K562 (cell line): ENCODE measurements at regions not wholly inside any gene's neighbourhood (a gene's known extent, or its start where the extent isn't known, plus 50 kb on each side); places are given as distances from the start of the nearest gene placed in this dataset.

Source experiments
- ATAC-seq: fragments of 200-7000 bp; cut with Tn5 transposase; 3 replicates; pipeline ENCODE4 v1.9.1; 2020; ENCODE audit warnings: moderate library complexity
- BruUV-seq: library from RNA; stranded (reverse); fragments of 400-500 nt; replicated peaks from 2 replicates; lab custom pipeline; 2021; lab: Mats Ljungman, UMichigan
- CTCF ChIA-PET: fragments of 300-600 bp; formaldehyde crosslinking; extraction: SDS; loops from one replicate; lab custom pipeline; 2021; ENCODE audit warnings: low intra/inter-chr PET ratio; lab: Yijun Ruan, JAX
- POLR2A ChIA-PET: fragments of 300-600, 350-650 bp; sonication (Branson Sonifier 250); formaldehyde crosslinking; extraction: SDS; loops from one replicate; lab custom pipeline; 2021; ENCODE audit warnings: antibody characterized with exemption, inconsistent platforms; lab: Yijun Ruan, JAX
- DNase-seq, 4 experiments: peaks; one replicate each; pipeline versions ENCODE4 v3.0.0 to v3.0.0-alpha.2; 2011 to 2018; ENCODE audit warnings: low spot score in 3 of 4, mixed read lengths in 3 of 4; ENCODE audit errors: extremely low read depth in 1 of 4
- FAIRE-seq: peaks from 2 replicates; lab custom pipeline; 2011; peaks lifted over from hg19 to GRCh38; lab: Jason Lieb, UNC
- H2AFZ ChIP-seq: 2 replicates; pipeline ENCODE4 v1.6.0; 2011; ENCODE audit warnings: low read depth, low read length, control low read depth, inconsistent platforms
- H3K27ac ChIP-seq: fragments of 200-600 bp; 3 replicates; pipeline ENCODE4 v1.8.0; 2011; ENCODE audit warnings: low read depth, mild to moderate bottlenecking, control low read depth, inconsistent platforms, low read length, moderate library complexity, mixed read lengths; ENCODE audit errors: extremely low read depth
- H3K27me3 ChIP-seq, 2 experiments: fragments of 300-600 bp in 1 of 2; 2 replicates in 1 of 2; 3 replicates in 1 of 2; pipeline versions ENCODE4 v1.6.0 to v1.8.0; 2011; ENCODE audit warnings: inconsistent platforms in 2 of 2, low read length in 2 of 2, mild to moderate bottlenecking in 1 of 2, mixed read lengths in 1 of 2, moderate library complexity in 1 of 2; ENCODE audit not compliant: control insufficient read depth in 2 of 2, insufficient read depth in 2 of 2
- H3K36me3 ChIP-seq: fragments of 300-600 bp; 3 replicates; pipeline ENCODE4 v1.8.0; 2011; ENCODE audit warnings: mild to moderate bottlenecking, low read length, inconsistent platforms; ENCODE audit not compliant: control insufficient read depth, insufficient read depth
- H3K4me1 ChIP-seq, 2 experiments: fragments of 200-600 bp in 1 of 2; replicated peaks in 1 of 2; 2 replicates in 1 of 2; 3 replicates in 1 of 2; pipeline versions ENCODE4 v1.5.1 to v1.8.0; 2011; ENCODE audit warnings: inconsistent platforms in 2 of 2, low read length in 2 of 2, mild to moderate bottlenecking in 1 of 2, mixed read lengths in 1 of 2, moderate library complexity in 1 of 2; ENCODE audit not compliant: control insufficient read depth in 2 of 2, insufficient read depth in 2 of 2
- H3K4me2 ChIP-seq: 2 replicates; pipeline ENCODE4 v1.6.1; 2011; ENCODE audit warnings: low read length, control low read depth, inconsistent platforms, mixed read lengths; ENCODE audit not compliant: insufficient read depth
- H3K4me3 ChIP-seq: fragments of 200-600 bp; sonication (generic), shearing (Covaris generic); 2 replicates; pipeline ENCODE4 v1.5.1; 2016; ENCODE audit warnings: control low read depth, inconsistent platforms
- H3K79me2 ChIP-seq: fragments of 200-600 bp; 3 replicates; pipeline ENCODE4 v1.8.0; 2011; ENCODE audit warnings: low read length, inconsistent platforms; ENCODE audit not compliant: control insufficient read depth, insufficient read depth
- H3K9ac ChIP-seq, 2 experiments: 2 replicates each; pipeline versions ENCODE4 v1.6.0 to v1.6.1; 2011; ENCODE audit warnings: low read depth in 2 of 2, low read length in 2 of 2, control low read depth in 1 of 2, inconsistent platforms in 1 of 2, mild to moderate bottlenecking in 1 of 2, mixed read lengths in 1 of 2; ENCODE audit not compliant: insufficient read depth in 1 of 2
- H3K9me1 ChIP-seq: one replicate; pipeline ENCODE4 v1.6.0; 2011; ENCODE audit warnings: inconsistent platforms, mild to moderate bottlenecking, low read length, moderate library complexity; ENCODE audit not compliant: control insufficient read depth, insufficient read depth
- H3K9me3 ChIP-seq: replicated peaks from 2 replicates; pipeline ENCODE4 v1.5.1; 2011; ENCODE audit warnings: low read depth, low read length, inconsistent platforms; ENCODE audit not compliant: control insufficient read depth, insufficient read depth
- H4K20me1 ChIP-seq: replicated peaks from 2 replicates; pipeline ENCODE4 v1.6.1; 2011; ENCODE audit warnings: low read length, inconsistent platforms, mixed read lengths; ENCODE audit not compliant: control insufficient read depth, insufficient read depth
- ATF4 ChIP-seq: fragments of 450-650 bp; formaldehyde crosslinking; IDR thresholded peaks from 2 replicates; pipeline ENCODE4 v1.4.0; 2022; ENCODE audit warnings: mild to moderate bottlenecking, moderate library complexity
- DDX20 ChIP-seq: fragments of 450-650 bp; IDR thresholded peaks from 2 replicates; pipeline ENCODE4 v1.6.1; 2016; ENCODE audit warnings: missing genetic modification characterization, low read depth, mild to moderate bottlenecking, missing compliant biosample characterization, moderate library complexity
- FOXJ3 ChIP-seq: sonication (generic); formaldehyde crosslinking; IDR thresholded peaks from 2 replicates; pipeline ENCODE4 v1.4.0; 2020; ENCODE audit warnings: mild to moderate bottlenecking, missing genetic modification reagents
- GTF2A2 ChIP-seq: IDR thresholded peaks from 2 replicates; pipeline ENCODE4 v1.6.1; 2016; ENCODE audit warnings: mild to moderate bottlenecking, missing genetic modification characterization, missing compliant biosample characterization
- HNRNPH1 ChIP-seq: fragments of 200-400 bp; formaldehyde crosslinking; optimal IDR thresholded peaks from 2 replicates; pipeline ENCODE3; 2017; ENCODE audit warnings: low read depth, mild to moderate bottlenecking, low read length, moderate library complexity
- MXD1 ChIP-seq: fragments of 250-450 bp; sonication (Bioruptor Pico); IDR thresholded peaks from 2 replicates; pipeline ENCODE4 v1.8.0; 2021; ENCODE audit warnings: borderline replicate concordance, mild to moderate bottlenecking, moderate library complexity; ENCODE audit not compliant: poor library complexity, severe bottlenecking
- NCOR1 ChIP-seq: fragments of 450-650 bp; IDR thresholded peaks from 2 replicates; pipeline ENCODE4 v1.6.1; 2016; ENCODE audit warnings: mild to moderate bottlenecking, moderate library complexity
- POLR2G ChIP-seq: fragments of 200-400 bp; formaldehyde crosslinking; IDR thresholded peaks from 2 replicates; pipeline ENCODE4 v1.6.1; 2017; ENCODE audit warnings: low read depth, mild to moderate bottlenecking, antibody characterized with exemption, low read length, moderate library complexity
- POLR3G ChIP-seq: IDR thresholded peaks from 2 replicates; pipeline ENCODE4 v1.6.1; 2011; ENCODE audit not compliant: insufficient read length, insufficient replicate concordance; ENCODE audit errors: extremely low read depth
- RFX5 ChIP-seq: IDR thresholded peaks from 2 replicates; pipeline ENCODE4 v1.6.1; 2011; ENCODE audit warnings: low read depth, mild to moderate bottlenecking, improper control_type of control experiment, low read length
- SRSF3 ChIP-seq: fragments of 200-400 bp; formaldehyde crosslinking; IDR thresholded peaks from 2 replicates; pipeline ENCODE4 v1.6.1; 2016; ENCODE audit warnings: mild to moderate bottlenecking, low read length, moderate library complexity; ENCODE audit not compliant: insufficient read depth
- TGIF2 ChIP-seq: sonication (generic); formaldehyde crosslinking; IDR thresholded peaks from 2 replicates; pipeline ENCODE4 v1.8.1; 2022; ENCODE audit warnings: mild to moderate bottlenecking, missing genetic modification reagents, moderate library complexity
- THRAP3 ChIP-seq: fragments of 450-650 bp; IDR thresholded peaks from 2 replicates; pipeline ENCODE4 v1.6.1; 2016; ENCODE audit warnings: mild to moderate bottlenecking, inconsistent platforms, borderline replicate concordance
- TOE1 ChIP-seq, 2 experiments: fragments of 450-650 bp in 1 of 2; sonication (generic) in 1 of 2; formaldehyde crosslinking in 1 of 2; IDR thresholded peaks; 2 replicates each; pipeline versions ENCODE4 v1.7.1 to v1.8.0; 2016 to 2022; ENCODE audit warnings: borderline replicate concordance in 2 of 2, mild to moderate bottlenecking in 2 of 2, antibody characterized with exemption in 1 of 2, inconsistent platforms in 1 of 2, low read depth in 1 of 2, missing genetic modification reagents in 1 of 2, moderate library complexity in 1 of 2
- ZBED1 ChIP-seq: IDR thresholded peaks from 2 replicates; pipeline ENCODE4 v1.6.1; 2014
- ZNF124 ChIP-seq: sonication (generic); formaldehyde crosslinking; IDR thresholded peaks from 2 replicates; pipeline ENCODE4 v1.8.1; 2022; ENCODE audit warnings: missing genetic modification reagents
- ZNF280B ChIP-seq: fragments of 250-450 bp; sonication (Bioruptor Pico); IDR thresholded peaks from 2 replicates; pipeline ENCODE4 v1.5.1; 2021; ENCODE audit warnings: mild to moderate bottlenecking
- WGBS: fragments of 100-300 bp; shearing (Covaris generic); methylation state at CpG from one replicate; pipeline ENCODE4 v1.1.6; 2016; ENCODE audit warnings: low coverage, mixed read lengths; ENCODE audit not compliant: insufficient coverage; ENCODE audit errors: missing lambda C conversion rate; 5-methylcytosine and 5-hydroxymethylcytosine counted together
- in situ Hi-C: fragments of 300-500 bp; cut with MboI; formaldehyde crosslinking; loops from 4 replicates; pipeline ENCODE4 v1.15.0; 2018; ENCODE audit warnings: inconsistent platforms, mixed read lengths
- intact Hi-C: fragments of 100-400 bp; cut with micrococcal nuclease; formaldehyde crosslinking; loops from 2 replicates; pipeline ENCODE4 v1.14.2; 2022
- TF ChIP-seq, protein P1 (sequence below): sonication (generic); formaldehyde crosslinking; IDR thresholded peaks from 2 replicates; pipeline ENCODE4 v1.8.1; 2023; ENCODE audit warnings: mild to moderate bottlenecking, missing genetic modification reagents

DNA sequence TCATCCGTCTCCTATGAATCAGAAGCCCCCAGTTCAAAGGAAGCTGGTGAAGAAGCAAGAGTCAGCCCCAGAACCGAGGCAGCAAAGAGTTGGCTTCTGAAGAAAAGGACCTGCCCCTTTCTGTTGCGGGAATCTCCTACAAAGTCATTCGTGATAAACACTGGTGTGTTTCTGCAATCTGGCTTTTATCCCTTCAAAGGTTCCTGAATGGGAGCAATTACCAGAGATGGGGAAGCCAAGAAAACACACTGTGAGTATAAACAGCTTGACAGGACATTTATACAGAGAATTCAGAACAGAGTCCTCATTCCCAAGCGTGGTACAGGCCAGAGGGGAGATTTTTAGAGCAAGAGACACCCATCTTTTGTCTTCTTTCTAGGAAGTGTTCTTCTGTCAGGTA, 226.8 kb upstream of the LNX1 start (continued):
- TF ChIP-seq ZNF280B (CRISPR knock-in tag) (no peak), DDX20 (no peak), TOE1 (IDR thresholded peaks at IDR 0.05; ENCODE audit: borderline replicate concordance) (no peak), TOE1 (CRISPR knock-in tag; IDR thresholded peaks at IDR 0.05; ENCODE audit: borderline replicate concordance, low read depth) (no peak), POLR3G (no peak), GTF2A2 (tag) (no peak)

DNA sequence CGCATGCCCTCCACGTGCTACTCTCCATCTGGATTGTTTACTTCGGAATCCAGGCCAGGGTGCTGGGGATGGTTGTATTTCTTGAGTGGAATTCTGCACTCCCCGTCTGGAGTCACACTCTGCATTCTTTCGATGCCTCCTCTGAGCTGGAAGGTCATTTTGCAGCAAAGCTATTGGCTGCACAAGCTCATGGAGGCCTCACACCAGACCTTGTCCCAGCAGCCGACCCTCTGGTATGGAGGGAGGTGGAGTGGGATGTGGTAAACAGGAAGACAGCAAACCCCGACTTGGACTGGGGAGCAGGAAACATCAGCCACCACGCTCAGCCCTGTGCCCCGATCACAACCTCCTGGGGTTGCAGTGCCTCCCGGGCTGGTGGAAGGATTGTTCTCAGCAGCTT, 225.3 kb upstream of the LNX1 start:
- BruUV-seq = no TSS peak
- Histone ChIP-seq H3K9me3 (no peaks in the 10 kb centered on the region), H3K4me1 (no peaks in the 10 kb centered on the region), H3K4me2 (no peak overlapping the region), H3K79me2 (no peaks in the 10 kb centered on the region), H2AFZ (no peak overlapping the region), H3K27ac (no peak overlapping the region), H3K27me3 (no peaks in the 10 kb centered on the region; a peak in 1 of 5 replicates), H3K9me1 (no peaks in the 10 kb centered on the region), H3K4me3 (no peak overlapping the region), H3K9ac (no peak overlapping the region), H4K20me1 (no peaks in the 10 kb centered on the region), H3K36me3 (no peaks in the 10 kb centered on the region)
- 3% methylated on average over 10 of the region's 10 CpGs for WGBS
- in situ Hi-C loops = loop anchor here (25.0 kb wide), 1 partner anchor 804 kb away; no protein-coding TSS in a partner anchor
- no peak for FAIRE-seq
- ChIA-PET CTCF (no interaction called here), POLR2A (no interaction called here)
- intact Hi-C loops = no loop called here
- ATAC-seq = no peak
- no peak for DNase-seq
- no peak for TF ChIP-seq ZNF124 (CRISPR knock-in tag)
- no peak for TF ChIP-seq MXD1 (CRISPR knock-in tag)
- no peak for TF ChIP-seq NCOR1
- TF ChIP-seq, protein P1, sequence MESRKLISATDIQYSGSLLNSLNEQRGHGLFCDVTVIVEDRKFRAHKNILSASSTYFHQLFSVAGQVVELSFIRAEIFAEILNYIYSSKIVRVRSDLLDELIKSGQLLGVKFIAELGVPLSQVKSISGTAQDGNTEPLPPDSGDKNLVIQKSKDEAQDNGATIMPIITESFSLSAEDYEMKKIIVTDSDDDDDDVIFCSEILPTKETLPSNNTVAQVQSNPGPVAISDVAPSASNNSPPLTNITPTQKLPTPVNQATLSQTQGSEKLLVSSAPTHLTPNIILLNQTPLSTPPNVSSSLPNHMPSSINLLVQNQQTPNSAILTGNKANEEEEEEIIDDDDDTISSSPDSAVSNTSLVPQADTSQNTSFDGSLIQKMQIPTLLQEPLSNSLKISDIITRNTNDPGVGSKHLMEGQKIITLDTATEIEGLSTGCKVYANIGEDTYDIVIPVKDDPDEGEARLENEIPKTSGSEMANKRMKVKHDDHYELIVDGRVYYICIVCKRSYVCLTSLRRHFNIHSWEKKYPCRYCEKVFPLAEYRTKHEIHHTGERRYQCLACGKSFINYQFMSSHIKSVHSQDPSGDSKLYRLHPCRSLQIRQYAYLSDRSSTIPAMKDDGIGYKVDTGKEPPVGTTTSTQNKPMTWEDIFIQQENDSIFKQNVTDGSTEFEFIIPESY (CRISPR knock-in tag) = no peak
- TF ChIP-seq ATF4 (CRISPR knock-in tag) = no peak
- no peak for TF ChIP-seq THRAP3
- no peak for TF ChIP-seq HNRNPH1
- TF ChIP-seq POLR2G = no peak
- TF ChIP-seq SRSF3 = no peak
- no peak for TF ChIP-seq TGIF2
- no peak for TF ChIP-seq RFX5
- no peak for TF ChIP-seq ZBED1
- TF ChIP-seq FOXJ3 (CRISPR knock-in tag) = no peak
